ENCODE measurements at regions not wholly inside any gene's neighbourhood (a gene's known extent, or its start where the extent isn't known, plus 50 kb on each side); places are given as distances from the start of the nearest gene placed in this dataset.

GRCh38 chr3:139128803-139129202, 84.1 kb upstream of the PRR23C start:
- Mint-ChIP-seq H3K27me3 (ENCODE audit: low read depth, poor library complexity) (peaks cover 20% of the 10 kb centered on the region), H3K36me3 (ENCODE audit: low read depth) (no peaks in the 10 kb centered on the region), H3K27ac (no peak overlapping the region), H3K9me3 (no peaks in the 10 kb centered on the region), H3K4me1 (peaks cover 12% of the 10 kb centered on the region), H3K4me3 (no peak overlapping the region)
- TF ChIP-seq CTCF (IDR thresholded peaks at IDR 0.05): no peak
- no peak for DNase-seq

GRCh38 chr3:139129892-139130291, 85.2 kb upstream of the PRR23C start:
- H3K27ac Mint-ChIP-seq: no peak overlapping the region
- H3K9me3 Mint-ChIP-seq: no peaks in the 10 kb centered on the region
- peaks cover 10% of the 10 kb centered on the region for H3K4me1 Mint-ChIP-seq
- no peak for TF ChIP-seq CTCF (IDR thresholded peaks at IDR 0.05)
- no peaks in the 10 kb centered on the region for H3K36me3 Mint-ChIP-seq (ENCODE audit: low read depth)
- no peak overlapping the region for H3K4me3 Mint-ChIP-seq
- H3K27me3 Mint-ChIP-seq (ENCODE audit: low read depth, poor library complexity): peaks cover 20% of the 10 kb centered on the region
- no peak for DNase-seq

GRCh38 chr3:139130390-139131140, 85.9 kb upstream of the PRR23C start:
- Mint-ChIP-seq H3K27ac (no peak overlapping the region), H3K9me3 (no peaks in the 10 kb centered on the region), H3K4me3 (no peak overlapping the region), H3K27me3 (ENCODE audit: low read depth, poor library complexity) (peaks cover 16% of the 10 kb centered on the region), H3K4me1 (peaks cover 10% of the 10 kb centered on the region), H3K36me3 (ENCODE audit: low read depth) (no peaks in the 10 kb centered on the region)
- DNase-seq: no peak
- TF ChIP-seq CTCF (IDR thresholded peaks at IDR 0.05): no peak

GRCh38 chr3:139131951-139132350, 87.3 kb upstream of the PRR23C start:
- no peak for TF ChIP-seq CTCF (IDR thresholded peaks at IDR 0.05)
- DNase-seq: no peak
- peaks cover 10% of the 10 kb centered on the region for H3K4me1 Mint-ChIP-seq

GRCh38 chr3:139132976-139133375, 88.3 kb upstream of the PRR23C start:
- Mint-ChIP-seq H3K4me3 (no peak overlapping the region), H3K27me3 (ENCODE audit: low read depth, poor library complexity) (peaks cover 14% of the 10 kb centered on the region), H3K9me3 (no peaks in the 10 kb centered on the region), H3K27ac (no peak overlapping the region), H3K36me3 (ENCODE audit: low read depth) (no peaks in the 10 kb centered on the region), H3K4me1 (peaks cover 10% of the 10 kb centered on the region)
- no peak for TF ChIP-seq CTCF (IDR thresholded peaks at IDR 0.05)
- DNase-seq: no peak

More at GRCh38 chr3:139131951-139132350, 87.3 kb upstream of the PRR23C start:
- Mint-ChIP-seq H3K36me3 (ENCODE audit: low read depth) (no peaks in the 10 kb centered on the region), H3K27me3 (ENCODE audit: low read depth, poor library complexity) (peaks cover 12% of the 10 kb centered on the region), H3K4me3 (no peak overlapping the region), H3K9me3 (no peaks in the 10 kb centered on the region), H3K27ac (no peak overlapping the region)
